ENCODE measurements at regions not wholly inside any gene's neighbourhood (a gene's known extent, or its start where the extent isn't known, plus 50 kb on each side); places are given as distances from the start of the nearest gene placed in this dataset.

DNA sequence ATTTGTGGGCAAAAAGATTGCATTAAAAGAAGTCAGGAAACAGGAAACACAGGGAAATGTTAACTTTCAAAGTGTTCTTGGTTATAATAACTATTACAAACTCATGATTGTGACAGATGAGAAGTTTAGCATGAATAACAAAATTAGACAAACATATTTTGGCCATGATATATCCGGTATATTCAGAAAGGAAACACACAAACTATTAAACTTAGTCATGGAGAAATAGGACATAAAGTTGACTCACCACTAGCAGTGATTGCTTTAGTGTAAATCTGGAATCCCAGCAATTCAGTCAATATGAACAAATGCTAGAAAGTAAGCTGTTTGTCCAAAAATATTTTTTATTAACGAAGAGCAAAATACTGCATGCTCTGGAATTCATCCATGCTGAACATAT lies 1299.9 kb downstream of the C4orf33 start:
- DNase-seq (ENCODE audit: low spot score), result no peak

DNA sequence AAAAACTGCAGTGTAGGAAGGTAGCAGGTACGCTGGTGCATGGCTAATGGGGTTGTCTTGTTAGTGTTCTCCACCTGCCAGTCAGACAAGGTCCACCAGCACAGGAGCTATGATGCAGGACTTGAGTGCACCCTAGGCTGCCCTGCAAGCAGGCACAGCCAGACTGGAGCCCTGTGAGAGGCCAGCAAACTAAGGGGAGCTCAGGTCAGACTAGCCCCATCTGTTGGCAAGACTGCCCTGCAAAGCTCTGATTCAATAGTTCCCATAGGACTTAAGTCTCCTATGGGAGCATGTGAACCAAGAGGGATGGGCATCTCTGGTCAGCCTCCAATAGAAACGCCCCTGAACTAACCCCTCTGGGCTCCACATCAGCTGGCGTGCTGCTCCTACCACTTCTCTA lies 1307.3 kb downstream of the C4orf33 start:
- TF ChIP-seq, protein P1, sequence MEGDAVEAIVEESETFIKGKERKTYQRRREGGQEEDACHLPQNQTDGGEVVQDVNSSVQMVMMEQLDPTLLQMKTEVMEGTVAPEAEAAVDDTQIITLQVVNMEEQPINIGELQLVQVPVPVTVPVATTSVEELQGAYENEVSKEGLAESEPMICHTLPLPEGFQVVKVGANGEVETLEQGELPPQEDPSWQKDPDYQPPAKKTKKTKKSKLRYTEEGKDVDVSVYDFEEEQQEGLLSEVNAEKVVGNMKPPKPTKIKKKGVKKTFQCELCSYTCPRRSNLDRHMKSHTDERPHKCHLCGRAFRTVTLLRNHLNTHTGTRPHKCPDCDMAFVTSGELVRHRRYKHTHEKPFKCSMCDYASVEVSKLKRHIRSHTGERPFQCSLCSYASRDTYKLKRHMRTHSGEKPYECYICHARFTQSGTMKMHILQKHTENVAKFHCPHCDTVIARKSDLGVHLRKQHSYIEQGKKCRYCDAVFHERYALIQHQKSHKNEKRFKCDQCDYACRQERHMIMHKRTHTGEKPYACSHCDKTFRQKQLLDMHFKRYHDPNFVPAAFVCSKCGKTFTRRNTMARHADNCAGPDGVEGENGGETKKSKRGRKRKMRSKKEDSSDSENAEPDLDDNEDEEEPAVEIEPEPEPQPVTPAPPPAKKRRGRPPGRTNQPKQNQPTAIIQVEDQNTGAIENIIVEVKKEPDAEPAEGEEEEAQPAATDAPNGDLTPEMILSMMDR (IDR thresholded peaks at IDR 0.05), result no peak
- DNase-seq (ENCODE audit: low spot score), result peak; percentile 53
- Mint-ChIP-seq H3K4me1 (ENCODE audit: low read depth) (no peaks in the 10 kb centered on the region), H3K9me3 (ENCODE audit: low read depth) (no peaks in the 10 kb centered on the region), H3K27me3 (ENCODE audit: low read depth) (peaks cover 3% of the 10 kb centered on the region), H3K36me3 (ENCODE audit: low read depth) (peaks cover 1% of the 10 kb centered on the region), H3K4me3 (ENCODE audit: unreplicated experiment) (no peak overlapping the region), H3K27ac (ENCODE audit: unreplicated experiment) (no peak overlapping the region)

More for the DNA sequence above, 1299.9 kb downstream of the C4orf33 start:
- Mint-ChIP-seq H3K4me1 (ENCODE audit: low read depth) (peaks cover 21% of the 10 kb centered on the region), H3K27ac (ENCODE audit: unreplicated experiment) (no peak overlapping the region), H3K36me3 (ENCODE audit: low read depth) (peaks cover 1% of the 10 kb centered on the region), H3K4me3 (ENCODE audit: unreplicated experiment) (no peak overlapping the region), H3K9me3 (ENCODE audit: low read depth) (no peaks in the 10 kb centered on the region), H3K27me3 (ENCODE audit: low read depth) (no peaks in the 10 kb centered on the region)
- TF ChIP-seq, protein P1 (IDR thresholded peaks at IDR 0.05), result no peak

DNA sequence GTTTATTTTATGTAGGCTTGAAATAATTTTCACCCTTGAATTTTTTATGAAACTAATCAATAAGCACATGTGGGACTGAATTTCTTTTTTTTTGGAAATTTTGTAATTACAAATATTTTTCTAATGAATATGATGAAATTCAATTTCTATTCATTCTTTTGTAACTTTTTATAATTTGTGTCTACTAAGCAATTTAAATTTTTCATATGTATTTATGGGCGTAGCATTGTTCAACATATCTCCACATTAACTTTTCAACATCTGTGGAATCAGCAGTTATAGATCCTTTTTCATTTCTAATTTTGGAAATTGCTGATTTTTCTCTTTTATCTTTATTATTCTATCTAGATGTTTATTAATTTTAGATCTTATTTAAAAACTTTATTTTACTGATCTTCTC lies 1320.3 kb downstream of the C4orf33 start:
- Mint-ChIP-seq H3K27me3 (ENCODE audit: low read depth) (peaks cover 2% of the 10 kb centered on the region), H3K9me3 (ENCODE audit: low read depth) (peaks cover 2% of the 10 kb centered on the region), H3K4me3 (ENCODE audit: unreplicated experiment) (no peak overlapping the region), H3K27ac (ENCODE audit: unreplicated experiment) (no peak overlapping the region), H3K4me1 (ENCODE audit: low read depth) (no peaks in the 10 kb centered on the region), H3K36me3 (ENCODE audit: low read depth) (no peaks in the 10 kb centered on the region)
- TF ChIP-seq, protein P1 (IDR thresholded peaks at IDR 0.05), result no peak
- no peak for DNase-seq (ENCODE audit: low spot score)

DNA sequence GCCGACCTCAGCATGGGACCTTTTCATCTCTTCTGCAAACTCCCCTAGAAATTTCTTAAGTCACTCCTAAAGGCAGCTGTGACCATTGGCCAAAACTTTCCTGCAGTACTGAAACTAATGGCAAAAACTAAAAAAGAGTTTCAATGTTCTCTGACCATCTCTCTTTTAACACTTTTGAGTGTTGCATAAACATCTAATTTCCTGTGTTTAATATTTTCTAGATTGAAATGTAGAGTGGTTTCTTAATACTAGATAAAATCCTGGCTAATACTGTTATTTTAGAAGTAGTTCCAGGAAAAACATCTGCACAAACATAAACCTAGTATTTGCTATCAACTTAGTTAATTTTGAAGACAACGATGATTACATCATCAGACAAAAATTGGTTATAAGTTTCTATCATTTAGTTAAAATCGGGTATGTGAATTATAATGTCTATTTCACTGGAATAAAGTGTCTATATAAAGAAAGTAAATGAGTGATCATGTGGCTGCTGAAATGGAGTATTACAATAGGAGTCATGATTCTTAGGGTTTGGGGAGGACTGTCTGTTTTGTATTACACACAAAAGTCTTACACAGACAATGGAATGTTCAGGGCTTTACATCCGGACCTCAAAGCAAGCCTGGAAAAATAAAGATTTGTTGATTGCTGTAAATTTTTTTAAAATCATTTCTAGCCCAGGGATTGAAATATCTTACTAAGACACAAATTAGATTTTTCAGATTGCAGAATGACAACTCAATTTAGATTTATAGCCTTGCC lies 1323.4 kb downstream of the C4orf33 start:
- no peak for DNase-seq (ENCODE audit: low spot score)
- TF ChIP-seq, protein P1 (IDR thresholded peaks at IDR 0.05), result no peak
- no peaks in the 10 kb centered on the region for H3K4me1 Mint-ChIP-seq (ENCODE audit: low read depth)
- no peak overlapping the region for H3K27ac Mint-ChIP-seq (ENCODE audit: unreplicated experiment)
- no peak overlapping the region for H3K4me3 Mint-ChIP-seq (ENCODE audit: unreplicated experiment)
- peaks cover 2% of the 10 kb centered on the region for H3K9me3 Mint-ChIP-seq (ENCODE audit: low read depth)
- H3K27me3 Mint-ChIP-seq (ENCODE audit: low read depth), result peaks cover 2% of the 10 kb centered on the region
- no peaks in the 10 kb centered on the region for H3K36me3 Mint-ChIP-seq (ENCODE audit: low read depth)

DNA sequence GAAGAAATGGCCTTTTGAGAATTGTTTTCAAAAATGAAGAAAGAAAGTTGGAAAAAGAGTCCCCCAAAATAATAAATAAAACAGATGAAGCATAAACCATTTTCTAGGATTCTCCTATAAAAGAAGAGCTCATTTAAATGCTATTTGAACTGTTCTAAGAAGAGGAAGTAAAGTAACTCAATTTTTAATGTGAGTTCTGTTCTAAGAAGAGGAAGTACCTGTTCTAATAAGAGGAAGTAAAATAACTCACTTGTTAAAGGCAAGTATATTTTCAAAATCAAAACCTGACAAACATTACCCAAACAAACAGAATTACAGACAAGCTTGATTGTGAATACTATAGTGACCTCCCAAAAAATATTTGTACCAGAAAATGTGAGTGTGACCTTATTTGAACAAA lies 1326.3 kb downstream of the C4orf33 start:
- H3K36me3 Mint-ChIP-seq (ENCODE audit: low read depth), result no peaks in the 10 kb centered on the region
- peaks cover 4% of the 10 kb centered on the region for H3K9me3 Mint-ChIP-seq (ENCODE audit: low read depth)
- no peak for DNase-seq (ENCODE audit: low spot score)
- H3K27ac Mint-ChIP-seq (ENCODE audit: unreplicated experiment), result no peak overlapping the region
- TF ChIP-seq, protein P1 (IDR thresholded peaks at IDR 0.05), result no peak
- H3K4me1 Mint-ChIP-seq (ENCODE audit: low read depth), result no peaks in the 10 kb centered on the region
- H3K27me3 Mint-ChIP-seq (ENCODE audit: low read depth), result no peaks in the 10 kb centered on the region
- H3K4me3 Mint-ChIP-seq (ENCODE audit: unreplicated experiment), result no peak overlapping the region

All from chondrocyte (in vitro differentiated cells).